Ovary (tissue), 7 donors: ENCODE measurements at regions not wholly inside any gene's neighbourhood (a gene's known extent, or its start where the extent isn't known, plus 50 kb on each side); places are given as distances from the start of the nearest gene placed in this dataset.

Experiments
- DNase-seq, 5 donors: peaks; one replicate each; pipeline ENCODE4 v3.0.0-alpha.2; 2019 to 2020
- H3K27ac ChIP-seq, 2 donors: fragments of 200-600 bp; one replicate each; pipeline versions ENCODE4 v1.5.1 to v1.8.0; 2019 to 2022
- H3K27me3 ChIP-seq: fragments of 200-600 bp; one replicate; pipeline ENCODE4 v1.8.0; 2022
- H3K36me3 ChIP-seq: fragments of 200-600 bp; sonication (generic); one replicate; pipeline ENCODE4 v1.5.1; 2019
- H3K4me1 ChIP-seq: one replicate; pipeline ENCODE4 v1.8.1; 2013; ENCODE audit warnings: mild to moderate bottlenecking, moderate library complexity; ENCODE audit not compliant: insufficient read depth
- H3K4me3 ChIP-seq: fragments of 200-600 bp; sonication (generic); one replicate; pipeline ENCODE4 v1.5.1; 2017
- H3K9me3 ChIP-seq, 2 donors: fragments of 200-600 bp in 1 of 2; sonication (generic) in 1 of 2; one replicate each; pipeline versions ENCODE4 v1.5.1 to v1.8.1; 2013 to 2019; ENCODE audit warnings: mild to moderate bottlenecking in 1 of 2, moderate library complexity in 1 of 2
- EP300 ChIP-seq: sonication (generic); formaldehyde crosslinking; IDR thresholded peaks from one replicate; pipeline ENCODE4 v1.6.1; 2017; ENCODE audit warnings: antibody characterized with exemption
- POLR2A ChIP-seq: fragments of 450-650 bp; IDR thresholded peaks from one replicate; pipeline ENCODE4 v1.6.1; 2017; ENCODE audit warnings: antibody characterized with exemption, mild to moderate bottlenecking, moderate library complexity
- WGBS, 3 donors: extraction: QIAGEN DNeasy Blood & Tissue Kit in 1 of 3; methylation state at CpG; one replicate each; pipeline versions ENCODE4 v1.1.5 to v1.1.7; 2013 to 2017; 5-methylcytosine and 5-hydroxymethylcytosine counted together
- intact Hi-C, 4 donors: fragments of 100-400 bp; cut with DNase I; formaldehyde crosslinking; loops; one replicate each; pipeline versions ENCODE4 v1.11.0 to v1.15.1; 2022 to 2023
- TF ChIP-seq, protein P1 (sequence below), 3 donors: fragments of 450-650 bp in 2 of 3; fragments of 200-600 bp in 1 of 3; IDR thresholded peaks; one replicate each; pipeline versions ENCODE4 v1.5.1 to v1.8.0; 2016 to 2022; ENCODE audit warnings: antibody characterized with exemption in 3 of 3, mild to moderate bottlenecking in 1 of 3
- donor health status: DM: no; HTN: no; CAD: no; lungs with moderate emphysema.
- donor health status: DM: no; HTN: no; CAD: no.
- donor health status: Bipolar disorder and iron deficiency.
- donor health status: DM: no; HTN: no; CAD: no.
- donor health status: DM: yes; HTN: yes; CAD: no.

DNA sequence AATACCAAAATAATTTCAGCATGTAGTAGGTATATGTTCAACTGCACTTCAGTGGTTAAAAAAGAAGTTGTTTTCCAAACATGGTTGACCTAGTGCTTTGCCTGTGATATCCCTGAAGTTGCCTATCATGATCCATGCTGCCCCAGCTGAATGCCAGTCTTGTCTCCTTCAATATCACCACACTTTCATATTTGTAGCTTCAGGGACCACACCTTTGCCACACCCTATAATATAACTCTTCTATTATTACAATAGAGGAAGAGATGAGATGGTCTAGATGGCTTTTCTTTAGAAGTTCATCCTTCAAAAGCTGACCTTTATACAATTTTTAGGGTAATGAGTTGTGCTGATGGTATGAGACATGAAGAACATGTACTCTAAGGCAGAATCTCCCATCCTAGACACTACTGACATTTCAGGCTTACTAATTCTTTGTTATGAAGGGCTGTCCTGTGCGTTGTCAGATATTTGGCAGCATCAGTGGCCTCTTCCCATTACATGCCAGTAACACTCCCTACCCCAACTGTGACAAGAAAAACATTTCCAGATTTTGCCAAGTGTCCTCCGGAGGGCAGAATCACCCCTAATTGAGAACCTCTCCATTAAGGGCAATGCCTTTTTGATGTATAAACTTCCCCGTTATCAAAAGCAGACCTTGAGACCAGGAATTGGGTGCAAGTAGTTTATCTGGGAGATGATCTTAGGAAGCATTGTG is 76.2 kb upstream of the PLCL2 start:
- no peaks in the 10 kb centered on the region for H3K27me3 ChIP-seq
- H3K4me3 ChIP-seq, result no peak overlapping the region
- no peaks in the 10 kb centered on the region for H3K36me3 ChIP-seq
- WGBS, 3 donors, result 64 to 68% (median 67%) methylated on average over 3 of the region's 3 CpGs
- TF ChIP-seq EP300 (no peak), POLR2A (no peak)
- TF ChIP-seq, protein P1, sequence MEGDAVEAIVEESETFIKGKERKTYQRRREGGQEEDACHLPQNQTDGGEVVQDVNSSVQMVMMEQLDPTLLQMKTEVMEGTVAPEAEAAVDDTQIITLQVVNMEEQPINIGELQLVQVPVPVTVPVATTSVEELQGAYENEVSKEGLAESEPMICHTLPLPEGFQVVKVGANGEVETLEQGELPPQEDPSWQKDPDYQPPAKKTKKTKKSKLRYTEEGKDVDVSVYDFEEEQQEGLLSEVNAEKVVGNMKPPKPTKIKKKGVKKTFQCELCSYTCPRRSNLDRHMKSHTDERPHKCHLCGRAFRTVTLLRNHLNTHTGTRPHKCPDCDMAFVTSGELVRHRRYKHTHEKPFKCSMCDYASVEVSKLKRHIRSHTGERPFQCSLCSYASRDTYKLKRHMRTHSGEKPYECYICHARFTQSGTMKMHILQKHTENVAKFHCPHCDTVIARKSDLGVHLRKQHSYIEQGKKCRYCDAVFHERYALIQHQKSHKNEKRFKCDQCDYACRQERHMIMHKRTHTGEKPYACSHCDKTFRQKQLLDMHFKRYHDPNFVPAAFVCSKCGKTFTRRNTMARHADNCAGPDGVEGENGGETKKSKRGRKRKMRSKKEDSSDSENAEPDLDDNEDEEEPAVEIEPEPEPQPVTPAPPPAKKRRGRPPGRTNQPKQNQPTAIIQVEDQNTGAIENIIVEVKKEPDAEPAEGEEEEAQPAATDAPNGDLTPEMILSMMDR (IDR thresholded peaks at IDR 0.05), result no peak
- H3K9me3 ChIP-seq, result no peaks in the 10 kb centered on the region
- intact Hi-C loops, result no loop called here
- no peaks in the 10 kb centered on the region for H3K4me1 ChIP-seq
- H3K27ac ChIP-seq, result no peak overlapping the region
- no peak for DNase-seq

DNA sequence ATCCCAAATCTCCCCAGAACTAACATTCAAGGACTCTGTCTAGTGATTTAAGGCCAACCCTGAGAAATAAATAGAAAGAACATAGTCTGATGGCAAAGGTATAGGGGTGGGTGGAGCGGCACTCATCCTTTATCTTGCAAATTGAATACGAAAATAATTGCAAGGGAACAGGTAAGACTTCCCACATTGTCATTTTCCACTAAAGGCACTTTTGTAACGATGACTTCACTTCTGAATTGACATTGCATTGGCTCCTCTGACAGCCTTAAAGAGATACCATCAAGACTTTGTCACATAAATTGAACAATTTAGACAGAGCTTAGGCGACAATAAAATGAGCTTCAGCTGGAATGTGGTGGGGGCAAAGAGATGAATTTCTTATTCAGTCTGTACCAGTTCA is 75.3 kb upstream of the PLCL2 start:
- H3K9me3 ChIP-seq, result no peaks in the 10 kb centered on the region
- intact Hi-C loops, result no loop called here
- H3K4me3 ChIP-seq, result no peak overlapping the region
- DNase-seq, result no peak
- no peak overlapping the region for H3K27ac ChIP-seq
- no peaks in the 10 kb centered on the region for H3K4me1 ChIP-seq
- H3K36me3 ChIP-seq, result no peaks in the 10 kb centered on the region
- no peaks in the 10 kb centered on the region for H3K27me3 ChIP-seq
- WGBS, 3 donors, result 80 to 85% (median 82%) methylated on average over 4 of the region's 4 CpGs
- TF ChIP-seq POLR2A, result no peak
- no peak for TF ChIP-seq EP300
- TF ChIP-seq, protein P1 (IDR thresholded peaks at IDR 0.05), result no peak

DNA sequence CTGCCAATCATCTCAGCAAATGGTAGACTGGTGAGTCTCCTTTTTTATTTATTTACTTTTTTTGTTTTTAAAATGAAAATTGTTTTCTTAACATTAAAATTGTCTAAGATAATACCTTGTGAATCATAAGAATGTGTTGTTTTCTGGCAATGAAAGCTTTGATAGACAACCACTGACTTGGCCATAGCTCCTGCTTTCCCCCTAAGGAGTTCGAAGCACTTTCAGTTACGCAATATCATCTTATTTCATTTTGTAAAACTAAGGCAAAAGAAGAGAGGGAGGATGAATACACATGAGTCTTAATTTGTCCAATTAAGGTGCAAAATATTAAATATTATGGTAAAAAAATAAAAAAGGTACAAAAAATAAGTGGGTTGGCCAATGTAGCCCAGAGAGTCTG is 74.8 kb upstream of the PLCL2 start:
- no peaks in the 10 kb centered on the region for H3K9me3 ChIP-seq
- DNase-seq, result no peak
- no peaks in the 10 kb centered on the region for H3K36me3 ChIP-seq
- intact Hi-C loops, result no loop called here
- 79 to 93% (median 92%) methylated on average over 2 of the region's 2 CpGs for whole genome bisulfite sequencing, 3 donors
- H3K27me3 ChIP-seq, result no peaks in the 10 kb centered on the region
- no peak overlapping the region for H3K4me3 ChIP-seq
- H3K4me1 ChIP-seq, result no peaks in the 10 kb centered on the region
- no peak overlapping the region for H3K27ac ChIP-seq
- TF ChIP-seq POLR2A, result no peak
- no peak for TF ChIP-seq EP300
- TF ChIP-seq, protein P1 (IDR thresholded peaks at IDR 0.05), result no peak

DNA sequence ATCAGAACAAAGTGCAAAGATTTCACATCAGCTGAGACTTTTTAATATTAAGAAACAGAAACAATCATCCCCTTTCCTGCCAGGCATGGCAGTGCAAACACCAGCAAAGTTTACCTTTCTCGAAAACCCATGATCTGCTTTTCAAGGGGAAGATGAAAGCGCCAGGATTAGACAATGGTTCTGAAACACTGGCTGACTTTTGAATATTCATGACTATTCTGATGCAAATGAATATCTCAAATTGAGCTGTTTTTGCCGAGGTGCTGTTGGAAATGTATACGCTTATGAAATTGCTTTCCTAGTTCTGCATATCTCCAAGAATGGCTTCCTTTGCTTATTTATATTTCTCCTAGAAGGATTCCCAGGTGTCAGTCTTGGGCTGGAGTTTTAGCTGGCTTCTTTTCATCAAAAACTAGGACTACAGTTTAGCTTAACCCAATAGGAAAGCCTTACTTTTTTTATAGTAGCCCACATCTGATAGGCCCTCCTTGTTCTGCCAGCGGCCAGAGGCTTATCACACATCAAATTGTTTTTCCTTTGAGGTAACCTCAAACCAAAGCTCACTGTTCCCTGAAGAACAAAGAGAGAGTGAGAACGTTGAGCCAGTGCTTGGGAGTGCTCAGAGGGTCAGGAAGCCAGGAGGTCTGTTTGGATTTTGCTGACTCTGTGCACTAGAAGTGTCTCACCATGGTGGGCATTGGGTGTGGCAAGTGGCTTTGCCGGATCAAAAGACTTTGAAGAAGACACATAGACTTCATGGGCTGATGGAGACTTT is 74.0 kb upstream of the PLCL2 start:
- H3K27ac ChIP-seq, result no peak overlapping the region
- no peaks in the 10 kb centered on the region for H3K4me1 ChIP-seq
- WGBS, 3 donors, result 80 to 84% (median 82%) methylated on average over 7 of the region's 7 CpGs
- DNase-seq, result no peak
- H3K36me3 ChIP-seq, result no peaks in the 10 kb centered on the region
- H3K9me3 ChIP-seq, result no peaks in the 10 kb centered on the region
- no peak overlapping the region for H3K4me3 ChIP-seq
- H3K27me3 ChIP-seq, result no peaks in the 10 kb centered on the region
- TF ChIP-seq EP300, result no peak
- no peak for TF ChIP-seq POLR2A
- TF ChIP-seq, protein P1 (IDR thresholded peaks at IDR 0.05), result no peak
- intact Hi-C loops, result no loop called here
